ENCODE measurements at regions not wholly inside any gene's neighbourhood (a gene's known extent, or its start where the extent isn't known, plus 50 kb on each side); places are given as distances from the start of the nearest gene placed in this dataset.

DNA sequence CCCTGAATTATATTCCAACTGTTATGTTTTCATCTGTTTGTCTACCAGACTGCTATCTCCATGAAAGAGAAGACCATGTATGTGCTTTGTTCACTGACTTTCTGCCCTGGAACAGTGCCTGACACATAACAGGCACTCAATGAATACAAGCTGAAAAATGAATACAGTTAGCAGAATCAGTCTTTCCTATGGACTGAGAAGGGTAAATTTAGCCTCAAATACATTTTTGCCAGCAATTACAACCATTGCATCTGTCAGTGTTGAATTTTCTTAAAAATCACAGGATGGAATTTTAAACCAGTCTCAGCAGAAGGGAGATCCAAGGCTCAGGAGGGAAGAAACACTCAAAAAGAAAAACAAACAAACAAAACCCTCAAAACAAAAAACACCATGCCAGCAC lies 1018.1 kb downstream of the XPNPEP1 start:
- no peak overlapping the region for H2AFZ ChIP-seq (ENCODE audit: low read length)
- H3K9ac ChIP-seq (ENCODE audit: low read depth, low read length, poor library complexity, severe bottlenecking): no peak overlapping the region
- no peaks in the 10 kb centered on the region for H3K4me1 ChIP-seq (ENCODE audit: insufficient read depth, low read length, poor library complexity, severe bottlenecking)
- no peaks in the 10 kb centered on the region for H3K27me3 ChIP-seq (ENCODE audit: insufficient read depth, low read length, poor library complexity, severe bottlenecking)
- TF ChIP-seq, protein P1, sequence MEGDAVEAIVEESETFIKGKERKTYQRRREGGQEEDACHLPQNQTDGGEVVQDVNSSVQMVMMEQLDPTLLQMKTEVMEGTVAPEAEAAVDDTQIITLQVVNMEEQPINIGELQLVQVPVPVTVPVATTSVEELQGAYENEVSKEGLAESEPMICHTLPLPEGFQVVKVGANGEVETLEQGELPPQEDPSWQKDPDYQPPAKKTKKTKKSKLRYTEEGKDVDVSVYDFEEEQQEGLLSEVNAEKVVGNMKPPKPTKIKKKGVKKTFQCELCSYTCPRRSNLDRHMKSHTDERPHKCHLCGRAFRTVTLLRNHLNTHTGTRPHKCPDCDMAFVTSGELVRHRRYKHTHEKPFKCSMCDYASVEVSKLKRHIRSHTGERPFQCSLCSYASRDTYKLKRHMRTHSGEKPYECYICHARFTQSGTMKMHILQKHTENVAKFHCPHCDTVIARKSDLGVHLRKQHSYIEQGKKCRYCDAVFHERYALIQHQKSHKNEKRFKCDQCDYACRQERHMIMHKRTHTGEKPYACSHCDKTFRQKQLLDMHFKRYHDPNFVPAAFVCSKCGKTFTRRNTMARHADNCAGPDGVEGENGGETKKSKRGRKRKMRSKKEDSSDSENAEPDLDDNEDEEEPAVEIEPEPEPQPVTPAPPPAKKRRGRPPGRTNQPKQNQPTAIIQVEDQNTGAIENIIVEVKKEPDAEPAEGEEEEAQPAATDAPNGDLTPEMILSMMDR (conservative IDR thresholded peaks at IDR 0.05; ENCODE audit: low read length): no peak
- TF ChIP-seq EZH2phosphoT487 (IDR thresholded peaks at IDR 0.05; ENCODE audit: borderline replicate concordance): no peak
- no peak overlapping the region for H3K4me2 ChIP-seq (ENCODE audit: low read depth, low read length, poor library complexity, severe bottlenecking)
- no peaks in the 10 kb centered on the region for H3K36me3 ChIP-seq (ENCODE audit: insufficient read depth, low read length)
- H3F3A ChIP-seq (ENCODE audit: low read depth): no peaks in the 10 kb centered on the region
- H4K20me1 ChIP-seq (ENCODE audit: insufficient read depth, low read length, poor library complexity, severe bottlenecking): no peaks in the 10 kb centered on the region
- H3K9me2 ChIP-seq (replicated peaks; ENCODE audit: low read depth, low read length): no peaks in the 10 kb centered on the region
- no peaks in the 10 kb centered on the region for H3K9me3 ChIP-seq (ENCODE audit: insufficient read depth, low read depth, low read length)
- no peaks in the 10 kb centered on the region for H3K79me2 ChIP-seq (ENCODE audit: insufficient read depth, low read length)
- H3K4me3 ChIP-seq (ENCODE audit: low read length, poor library complexity, severe bottlenecking): no peak overlapping the region

DNA sequence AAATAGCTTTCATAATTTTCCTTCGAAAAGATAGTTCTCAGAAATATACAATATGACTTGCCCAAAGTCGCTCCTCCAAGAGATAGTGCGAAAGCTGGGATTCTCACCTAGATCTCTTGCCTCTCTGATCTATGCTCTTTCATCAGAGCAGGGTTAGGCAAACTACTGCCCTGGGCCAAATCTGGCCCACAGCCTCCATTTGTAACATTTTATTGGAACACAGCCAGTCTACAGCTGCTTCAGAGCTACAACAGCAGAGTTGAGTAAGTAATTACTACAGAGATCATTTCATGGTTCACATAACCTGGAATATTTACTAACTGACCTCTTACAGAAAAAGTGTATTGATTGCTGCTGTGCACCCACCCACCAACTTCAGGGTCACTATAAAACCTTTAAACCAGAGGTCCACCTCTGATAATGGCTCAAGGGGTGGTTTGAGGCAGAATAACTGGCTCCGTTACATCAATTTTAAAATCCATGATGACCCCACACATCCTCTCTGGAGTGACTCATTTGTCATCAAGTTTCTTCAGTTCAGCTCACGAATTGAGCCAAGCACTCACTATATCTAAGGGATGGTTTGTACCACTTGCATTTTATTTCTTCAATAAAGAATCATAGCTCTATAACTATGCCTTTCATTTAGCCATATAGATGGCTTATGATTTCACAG lies 1019.0 kb downstream of the XPNPEP1 start:
- no peak overlapping the region for H3K4me3 ChIP-seq (ENCODE audit: low read length, poor library complexity, severe bottlenecking)
- H3K9me3 ChIP-seq (ENCODE audit: insufficient read depth, low read depth, low read length): no peaks in the 10 kb centered on the region
- H3K27me3 ChIP-seq (ENCODE audit: insufficient read depth, low read length, poor library complexity, severe bottlenecking): no peaks in the 10 kb centered on the region
- H3K9me2 ChIP-seq (replicated peaks; ENCODE audit: low read depth, low read length): no peaks in the 10 kb centered on the region
- H3F3A ChIP-seq (ENCODE audit: low read depth): no peaks in the 10 kb centered on the region
- H3K79me2 ChIP-seq (ENCODE audit: insufficient read depth, low read length): no peaks in the 10 kb centered on the region
- TF ChIP-seq, protein P1 (conservative IDR thresholded peaks at IDR 0.05; ENCODE audit: low read length): no peak
- no peak for TF ChIP-seq EZH2phosphoT487 (IDR thresholded peaks at IDR 0.05; ENCODE audit: borderline replicate concordance)
- no peaks in the 10 kb centered on the region for H4K20me1 ChIP-seq (ENCODE audit: insufficient read depth, low read length, poor library complexity, severe bottlenecking)
- H2AFZ ChIP-seq (ENCODE audit: low read length): no peak overlapping the region
- no peaks in the 10 kb centered on the region for H3K4me1 ChIP-seq (ENCODE audit: insufficient read depth, low read length, poor library complexity, severe bottlenecking)
- H3K9ac ChIP-seq (ENCODE audit: low read depth, low read length, poor library complexity, severe bottlenecking): no peak overlapping the region
- no peak overlapping the region for H3K4me2 ChIP-seq (ENCODE audit: low read depth, low read length, poor library complexity, severe bottlenecking)
- no peaks in the 10 kb centered on the region for H3K36me3 ChIP-seq (ENCODE audit: insufficient read depth, low read length)

DNA sequence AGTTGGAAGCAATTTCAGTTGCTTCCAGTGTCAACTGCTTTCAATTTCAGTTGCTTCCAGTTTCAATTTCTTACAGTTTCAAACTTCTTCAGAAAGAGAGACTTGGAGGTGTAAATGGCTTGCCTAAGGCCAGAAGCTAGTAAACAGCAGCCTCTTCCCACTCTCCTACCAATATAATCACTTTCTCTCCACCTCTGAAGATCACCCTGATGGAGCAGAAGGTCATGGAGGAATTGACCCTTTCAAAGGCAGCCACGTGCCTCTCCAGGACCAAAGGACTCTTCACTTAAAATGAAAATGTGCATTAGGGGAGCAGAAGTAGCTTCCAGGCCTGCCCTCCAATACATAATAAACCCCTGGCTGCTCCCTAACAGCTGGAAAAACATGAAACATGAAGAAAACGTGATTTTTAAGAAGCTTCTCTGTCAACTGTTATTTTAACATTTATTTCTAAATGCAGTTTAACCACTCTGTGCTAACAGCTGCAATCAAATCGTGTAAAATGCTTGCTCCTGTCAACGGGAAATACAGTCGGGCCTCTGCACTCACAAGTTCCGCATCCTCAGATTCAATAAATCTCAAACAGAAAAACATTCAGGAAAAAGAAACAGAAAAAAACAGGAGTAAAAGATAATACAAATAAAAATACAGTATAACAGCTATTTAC lies 1020.6 kb downstream of the XPNPEP1 start:
- no peaks in the 10 kb centered on the region for H3K79me2 ChIP-seq (ENCODE audit: insufficient read depth, low read length)
- TF ChIP-seq, protein P1 (conservative IDR thresholded peaks at IDR 0.05; ENCODE audit: low read length): no peak
- TF ChIP-seq EZH2phosphoT487 (IDR thresholded peaks at IDR 0.05; ENCODE audit: borderline replicate concordance): no peak
- H4K20me1 ChIP-seq (ENCODE audit: insufficient read depth, low read length, poor library complexity, severe bottlenecking): no peaks in the 10 kb centered on the region
- H3F3A ChIP-seq (ENCODE audit: low read depth): no peaks in the 10 kb centered on the region
- H3K4me1 ChIP-seq (ENCODE audit: insufficient read depth, low read length, poor library complexity, severe bottlenecking): no peaks in the 10 kb centered on the region
- no peaks in the 10 kb centered on the region for H3K36me3 ChIP-seq (ENCODE audit: insufficient read depth, low read length)
- no peak overlapping the region for H3K9ac ChIP-seq (ENCODE audit: low read depth, low read length, poor library complexity, severe bottlenecking)
- H2AFZ ChIP-seq (ENCODE audit: low read length): no peak overlapping the region
- no peaks in the 10 kb centered on the region for H3K9me2 ChIP-seq (replicated peaks; ENCODE audit: low read depth, low read length)
- H3K9me3 ChIP-seq (ENCODE audit: insufficient read depth, low read depth, low read length): 0 out of 2 replicates have a peak, but pooled peaks cover 3% of the 10 kb centered on the region
- no peaks in the 10 kb centered on the region for H3K27me3 ChIP-seq (ENCODE audit: insufficient read depth, low read length, poor library complexity, severe bottlenecking)
- H3K4me2 ChIP-seq (ENCODE audit: low read depth, low read length, poor library complexity, severe bottlenecking): no peak overlapping the region
- H3K4me3 ChIP-seq (ENCODE audit: low read length, poor library complexity, severe bottlenecking): no peak overlapping the region

Data from Loucy (cell line).